HCT116 (cell line): ENCODE measurements at regions not wholly inside any gene's neighbourhood (a gene's known extent, or its start where the extent isn't known, plus 50 kb on each side); places are given as distances from the start of the nearest gene placed in this dataset.

Experiments used
- ATAC-seq: fragments of 200-7000 bp; cut with Tn5 transposase; 2 replicates; pipeline ENCODE4 v1.9.1; 2020; ENCODE audit warnings: mild to moderate bottlenecking, moderate library complexity
- BruUV-seq: library from RNA; stranded (reverse); fragments of 400-500 nt; replicated peaks from 2 replicates; lab custom pipeline; 2021; lab: Mats Ljungman, UMichigan
- CTCF ChIA-PET: fragments of 300-600 bp; sonication (Branson Sonifier 250); formaldehyde crosslinking; loops from one replicate; lab custom pipeline; 2021; ENCODE audit warnings: antibody characterized with exemption; lab: Charles Lee
- POLR2A ChIA-PET: fragments of 300-600, 350-600 bp; sonication (Branson Sonifier 250); formaldehyde crosslinking; loops from one replicate; lab custom pipeline; 2021; ENCODE audit warnings: antibody characterized with exemption; lab: Charles Lee
- RAD21 ChIA-PET, 2 experiments: fragments of 300-600 bp; sonication (Branson Sonifier 250); formaldehyde crosslinking; loops; one replicate each; lab custom pipeline; 2023; ENCODE audit warnings: low total read pairs in 2 of 2; ENCODE audit not compliant: uncharacterized antibody in 2 of 2, unreplicated experiment in 2 of 2, low non-redundant PET in 1 of 2; lab: Charles Lee
- DNase-seq: peaks from one replicate; pipeline ENCODE4 v3.0.0-alpha.2; 2010; ENCODE audit warnings: low read depth, low spot score
- H2AFZ ChIP-seq: fragments of 200-600 bp; shearing (Covaris generic), sonication (generic); 2 replicates; pipeline ENCODE4 v1.6.1; 2017; ENCODE audit warnings: low read depth, mixed run types, mixed read lengths, antibody characterized with exemption, low read length; ENCODE audit not compliant: poor library complexity, severe bottlenecking
- H3K27ac ChIP-seq: 2 replicates; pipeline ENCODE4 v1.5.1; 2012; ENCODE audit warnings: low read depth, low read length
- H3K27me3 ChIP-seq: fragments of 200-600 bp; sonication (generic); 2 replicates; pipeline ENCODE4 v1.6.1; 2016; ENCODE audit warnings: mixed run types, low read length, mixed read lengths; ENCODE audit not compliant: insufficient read depth
- H3K36me3 ChIP-seq, 2 experiments: fragments of 200-500 bp in 1 of 2; fragments of 200-600 bp in 1 of 2; sonication (Bioruptor generic) in 1 of 2; sonication (generic) in 1 of 2; 2 replicates each; pipeline versions ENCODE4 v1.5.1 to v1.6.1; 2014 to 2016; ENCODE audit warnings: low read length in 2 of 2, inconsistent platforms in 1 of 2, mixed read lengths in 1 of 2, mixed run types in 1 of 2; ENCODE audit not compliant: insufficient read depth in 2 of 2, control insufficient read depth in 1 of 2
- H3K4me1 ChIP-seq, 2 experiments: fragments of 200-600 bp in 1 of 2; sonication (generic) in 1 of 2; 2 replicates each; pipeline versions ENCODE4 v1.5.1 to v1.6.1; 2012 to 2017; ENCODE audit warnings: low read length in 2 of 2, inconsistent platforms in 1 of 2, mild to moderate bottlenecking in 1 of 2, mixed read lengths in 1 of 2, mixed run types in 1 of 2, moderate library complexity in 1 of 2; ENCODE audit not compliant: insufficient read depth in 2 of 2, control insufficient read depth in 1 of 2
- H3K4me2 ChIP-seq: fragments of 200-600 bp; sonication (generic); 2 replicates; pipeline ENCODE4 v1.6.1; 2017; ENCODE audit warnings: mixed run types, low read length, mixed read lengths
- H3K4me3 ChIP-seq, 2 experiments: fragments of 200-600 bp in 1 of 2; sonication (generic) in 1 of 2; replicated peaks in 1 of 2; 2 replicates each; pipeline ENCODE4 v1.5.1; 2011 to 2016; ENCODE audit warnings: low read length in 2 of 2, control low read depth in 1 of 2, low read depth in 1 of 2, mild to moderate bottlenecking in 1 of 2, mixed read lengths in 1 of 2, mixed run types in 1 of 2
- H3K79me2 ChIP-seq: fragments of 200-600 bp; sonication (generic); 2 replicates; pipeline ENCODE4 v1.6.1; 2017; ENCODE audit warnings: mild to moderate bottlenecking, mixed run types, low read length, moderate library complexity, mixed read lengths; ENCODE audit not compliant: insufficient read depth
- H3K9ac ChIP-seq: fragments of 200-600 bp; sonication (generic); 2 replicates; pipeline ENCODE4 v1.6.1; 2016; ENCODE audit warnings: low read length, mixed read lengths
- H3K9me2 ChIP-seq: fragments of 200-600 bp; sonication (generic), shearing (Covaris generic); 2 replicates; pipeline ENCODE4 v1.6.1; 2017; ENCODE audit warnings: mixed run types, mild to moderate bottlenecking, moderate library complexity; ENCODE audit not compliant: insufficient read depth
- H3K9me3 ChIP-seq, 2 experiments: fragments of 200-500 bp in 1 of 2; fragments of 200-600 bp in 1 of 2; sonication (Bioruptor generic) in 1 of 2; sonication (generic) in 1 of 2; 2 replicates each; pipeline ENCODE4 v1.6.1; 2014 to 2017; ENCODE audit warnings: low read length in 2 of 2, mixed read lengths in 2 of 2, inconsistent platforms in 1 of 2, low read depth in 1 of 2, mild to moderate bottlenecking in 1 of 2, mixed run types in 1 of 2, moderate library complexity in 1 of 2; ENCODE audit not compliant: control insufficient read depth in 1 of 2, insufficient read depth in 1 of 2
- H4K20me1 ChIP-seq: fragments of 200-600 bp; sonication (generic), shearing (Covaris generic); 2 replicates; pipeline ENCODE4 v1.6.1; 2017; ENCODE audit warnings: mixed run types, mild to moderate bottlenecking, moderate library complexity; ENCODE audit not compliant: insufficient read depth
- ATF3 ChIP-seq: IDR thresholded peaks from 2 replicates; pipeline ENCODE4 v1.6.1; 2012
- CEBPB ChIP-seq: IDR thresholded peaks from 2 replicates; pipeline ENCODE4 v1.6.1; 2012; ENCODE audit warnings: low read depth
- CTCF ChIP-seq, 3 experiments: fragments of 200-600 bp in 1 of 3; sonication (generic) in 1 of 3; IDR thresholded peaks in 2 of 3; conservative IDR thresholded peaks in 1 of 3; 2 replicates each; pipeline ENCODE4 v1.5.1; 2012 to 2017; ENCODE audit warnings: low read depth in 2 of 3, low read length in 2 of 3, antibody characterized with exemption in 1 of 3, borderline replicate concordance in 1 of 3, control low read depth in 1 of 3, mild to moderate bottlenecking in 1 of 3, mixed read lengths in 1 of 3, mixed run types in 1 of 3, moderate library complexity in 1 of 3; ENCODE audit not compliant: insufficient read depth in 1 of 3
- EZH2 ChIP-seq: fragments of 200-600 bp; sonication (generic); IDR thresholded peaks from 2 replicates; pipeline ENCODE4 v1.6.1; 2017; ENCODE audit warnings: antibody characterized with exemption, mixed run types
- EZH2phosphoT487 ChIP-seq: fragments of 200-600 bp; IDR thresholded peaks from 2 replicates; pipeline ENCODE4 v1.6.1; 2018; ENCODE audit warnings: antibody characterized with exemption, borderline replicate concordance
- FOSL1 ChIP-seq: IDR thresholded peaks from 2 replicates; pipeline ENCODE4 v1.6.1; 2012; ENCODE audit warnings: low read depth
- JUND ChIP-seq: IDR thresholded peaks from 2 replicates; pipeline ENCODE4 v1.6.1; 2012
- MAX ChIP-seq: IDR thresholded peaks from 2 replicates; pipeline ENCODE4 v1.6.1; 2012
- POLR2A ChIP-seq: IDR thresholded peaks from 2 replicates; pipeline ENCODE4 v1.7.0; 2011; ENCODE audit warnings: borderline replicate concordance; ENCODE audit not compliant: insufficient read depth, insufficient read length; ENCODE audit errors: extremely low read depth
- POLR2AphosphoS5 ChIP-seq: IDR thresholded peaks from 2 replicates; pipeline ENCODE4 v1.6.1; 2011; ENCODE audit warnings: mild to moderate bottlenecking, low read depth, low read length, moderate library complexity
- RAD21 ChIP-seq: IDR thresholded peaks from 2 replicates; pipeline ENCODE4 v1.6.1; 2012; ENCODE audit warnings: low read depth, mild to moderate bottlenecking
- SP1 ChIP-seq: IDR thresholded peaks from 2 replicates; pipeline ENCODE4 v1.6.1; 2012; ENCODE audit warnings: low read depth
- SRF ChIP-seq: IDR thresholded peaks from 2 replicates; pipeline ENCODE4 v1.6.1; 2012; ENCODE audit warnings: low read depth
- TCF7L2 ChIP-seq: IDR thresholded peaks from 2 replicates; pipeline ENCODE4 v1.7.0; 2011; ENCODE audit warnings: borderline replicate concordance, inconsistent platforms; ENCODE audit not compliant: insufficient read depth, insufficient read length; ENCODE audit errors: extremely low read depth
- YY1 ChIP-seq: IDR thresholded peaks from 2 replicates; pipeline ENCODE4 v1.6.1; 2011; ENCODE audit warnings: low read length, low read depth, moderate library complexity, mild to moderate bottlenecking; ENCODE audit not compliant: insufficient replicate concordance; ENCODE audit errors: extremely low read depth
- ZFX ChIP-seq: fragments of 450-650 bp; IDR thresholded peaks from 2 replicates; pipeline ENCODE4 v1.6.1; 2017
- ZNF274 ChIP-seq: fragments of 200-500 bp; sonication (Bioruptor generic); IDR thresholded peaks from 2 replicates; pipeline ENCODE4 v1.6.1; 2014; ENCODE audit warnings: mild to moderate bottlenecking, low read depth, low read length, inconsistent platforms
- intact Hi-C: fragments of 100-400 bp; cut with micrococcal nuclease; formaldehyde crosslinking; loops from 2 replicates; pipeline ENCODE4 v1.10.0; 2022
- TF ChIP-seq, protein P1 (sequence below): IDR thresholded peaks from 2 replicates; pipeline ENCODE4 v1.6.1; 2011; ENCODE audit warnings: mild to moderate bottlenecking, low read length, moderate library complexity; ENCODE audit not compliant: insufficient replicate concordance; ENCODE audit errors: extremely low read depth

DNA sequence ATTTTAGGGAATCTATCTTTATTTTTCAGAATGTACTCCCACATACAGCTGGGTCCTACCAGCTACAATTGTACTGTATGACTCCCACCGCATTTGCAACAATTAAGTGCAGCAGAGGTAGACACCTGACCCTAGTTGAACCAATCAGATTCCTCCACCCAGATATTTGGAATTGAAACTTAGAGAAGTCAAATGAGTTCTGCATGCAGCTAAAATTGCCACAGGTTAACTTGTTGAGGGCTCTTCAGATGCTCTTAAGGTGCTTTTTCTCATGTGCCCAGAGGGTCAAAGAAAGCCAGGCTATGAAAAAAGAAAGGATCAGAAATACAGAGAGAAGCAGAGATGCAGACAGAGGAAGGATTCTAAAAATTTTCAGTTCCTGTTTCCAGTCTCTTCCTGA lies 68.0 kb upstream of the TES start:
- H3K4me3 ChIP-seq: no peak overlapping the region
- ChIA-PET POLR2A (no interaction called here), CTCF (no interaction called here), RAD21 (no interaction called here)
- H3K4me1 ChIP-seq: no peaks in the 10 kb centered on the region
- no peaks in the 10 kb centered on the region for H3K9me2 ChIP-seq
- DNase-seq (no peak), ATAC-seq (no peak)
- no peak for TF ChIP-seq SRF
- no peak for TF ChIP-seq TCF7L2
- H4K20me1 ChIP-seq: no peaks in the 10 kb centered on the region
- H3K79me2 ChIP-seq: no peaks in the 10 kb centered on the region
- H3K27me3 ChIP-seq: no peaks in the 10 kb centered on the region
- H3K4me2 ChIP-seq: no peak overlapping the region
- no TSS peak for BruUV-seq
- H3K9me3 ChIP-seq: no peaks in the 10 kb centered on the region
- H3K9ac ChIP-seq: no peak overlapping the region
- H2AFZ ChIP-seq: no peak overlapping the region
- intact Hi-C loops: no loop called here
- H3K27ac ChIP-seq: no peak overlapping the region
- H3K36me3 ChIP-seq: no peaks in the 10 kb centered on the region

DNA sequence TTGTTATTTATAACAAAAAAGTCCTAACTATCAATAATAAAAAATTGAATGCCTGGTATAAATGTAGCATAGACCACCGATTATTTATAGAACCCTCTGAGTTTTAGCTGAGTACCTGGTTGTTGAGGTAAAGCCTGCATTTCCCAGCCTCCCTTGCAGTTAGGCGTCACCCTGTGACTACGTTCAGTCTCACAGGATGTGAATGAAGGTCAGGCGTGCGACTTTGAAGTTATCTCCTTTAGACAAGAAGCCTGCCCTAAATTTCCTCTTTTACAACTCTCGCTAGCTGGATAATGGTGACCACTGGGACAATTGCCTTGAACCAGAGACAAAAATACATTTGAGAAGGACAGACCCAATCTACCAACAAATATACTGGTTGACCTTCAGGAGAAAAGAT lies 67.5 kb upstream of the TES start:
- Histone ChIP-seq H3K79me2 (no peaks in the 10 kb centered on the region), H3K4me1 (no peaks in the 10 kb centered on the region), H2AFZ (no peak overlapping the region), H3K27ac (no peak overlapping the region), H3K9me3 (no peaks in the 10 kb centered on the region), H3K4me2 (no peak overlapping the region), H3K27me3 (no peaks in the 10 kb centered on the region), H3K9me2 (no peaks in the 10 kb centered on the region), H4K20me1 (no peaks in the 10 kb centered on the region), H3K9ac (no peak overlapping the region), H3K4me3 (no peak overlapping the region), H3K36me3 (no peaks in the 10 kb centered on the region)
- ChIA-PET CTCF (no interaction called here), POLR2A (no interaction called here), RAD21 (no interaction called here)
- TF ChIP-seq ZNF274 (no peak), EZH2 (no peak), CEBPB (no peak), MAX (no peak), JUND (no peak), POLR2A (no peak), SP1 (no peak), ATF3 (no peak), TCF7L2 (no peak), POLR2AphosphoS5 (no peak), ZFX (no peak), SRF (no peak), RAD21 (no peak), EZH2phosphoT487 (no peak), YY1 (no peak), FOSL1 (no peak), CTCF (IDR thresholded peaks at IDR 0.05 in 2 of 3, conservative IDR thresholded peaks at IDR 0.05 in 1 of 3; ENCODE audit: borderline replicate concordance in 1 of 3, insufficient read depth in 1 of 3, low read depth in 2 of 3, low read length in 2 of 3) (no peak)
- TF ChIP-seq, protein P1, sequence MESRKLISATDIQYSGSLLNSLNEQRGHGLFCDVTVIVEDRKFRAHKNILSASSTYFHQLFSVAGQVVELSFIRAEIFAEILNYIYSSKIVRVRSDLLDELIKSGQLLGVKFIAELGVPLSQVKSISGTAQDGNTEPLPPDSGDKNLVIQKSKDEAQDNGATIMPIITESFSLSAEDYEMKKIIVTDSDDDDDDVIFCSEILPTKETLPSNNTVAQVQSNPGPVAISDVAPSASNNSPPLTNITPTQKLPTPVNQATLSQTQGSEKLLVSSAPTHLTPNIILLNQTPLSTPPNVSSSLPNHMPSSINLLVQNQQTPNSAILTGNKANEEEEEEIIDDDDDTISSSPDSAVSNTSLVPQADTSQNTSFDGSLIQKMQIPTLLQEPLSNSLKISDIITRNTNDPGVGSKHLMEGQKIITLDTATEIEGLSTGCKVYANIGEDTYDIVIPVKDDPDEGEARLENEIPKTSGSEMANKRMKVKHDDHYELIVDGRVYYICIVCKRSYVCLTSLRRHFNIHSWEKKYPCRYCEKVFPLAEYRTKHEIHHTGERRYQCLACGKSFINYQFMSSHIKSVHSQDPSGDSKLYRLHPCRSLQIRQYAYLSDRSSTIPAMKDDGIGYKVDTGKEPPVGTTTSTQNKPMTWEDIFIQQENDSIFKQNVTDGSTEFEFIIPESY: no peak
- DNase-seq: no peak
- BruUV-seq: no TSS peak
- intact Hi-C loops: no loop called here
- no peak for ATAC-seq
